ENCODE measurements at regions not wholly inside any gene's neighbourhood (a gene's known extent, or its start where the extent isn't known, plus 50 kb on each side); places are given as distances from the start of the nearest gene placed in this dataset.

DNA sequence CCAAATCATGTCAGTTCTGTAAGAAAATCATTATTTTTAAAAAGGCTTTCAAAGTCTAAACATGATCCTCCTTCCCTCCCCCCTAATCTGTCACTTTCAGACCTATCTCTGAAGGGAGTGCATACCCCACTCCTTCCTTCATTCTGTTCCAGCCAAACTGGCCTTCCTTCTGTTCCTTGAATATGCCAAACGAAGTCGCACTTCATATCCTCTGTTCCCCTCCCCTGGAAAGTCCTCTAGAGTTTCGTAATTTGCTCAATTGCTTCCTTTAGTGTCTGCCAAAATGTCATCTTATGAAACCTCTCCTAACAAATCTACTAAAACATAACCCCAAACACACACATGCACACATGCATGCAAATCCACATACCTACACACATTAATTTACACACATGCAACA, 69.5 kb upstream of the TUSC7 start:
- no peak for DNase-seq

DNA sequence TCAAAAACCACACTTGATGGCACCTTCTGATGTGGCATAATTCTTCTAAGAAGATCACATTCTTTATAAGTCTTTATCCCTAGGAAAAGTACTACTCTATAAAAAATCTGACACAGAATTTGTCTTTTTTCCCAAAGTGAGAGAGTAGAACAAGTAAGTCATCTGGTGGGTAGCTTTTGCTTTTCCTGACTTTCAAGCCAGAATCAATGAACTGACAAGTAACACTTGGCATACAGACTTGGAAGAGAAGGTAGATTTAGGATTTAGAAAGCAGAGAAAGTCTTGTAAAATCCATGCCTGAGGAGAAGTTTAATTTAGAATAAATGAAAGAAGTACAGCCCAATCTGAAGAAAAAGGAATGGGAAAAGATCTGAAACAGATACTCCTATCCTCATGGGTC, 66.6 kb upstream of the TUSC7 start:
- no peak for DNase-seq

DNA sequence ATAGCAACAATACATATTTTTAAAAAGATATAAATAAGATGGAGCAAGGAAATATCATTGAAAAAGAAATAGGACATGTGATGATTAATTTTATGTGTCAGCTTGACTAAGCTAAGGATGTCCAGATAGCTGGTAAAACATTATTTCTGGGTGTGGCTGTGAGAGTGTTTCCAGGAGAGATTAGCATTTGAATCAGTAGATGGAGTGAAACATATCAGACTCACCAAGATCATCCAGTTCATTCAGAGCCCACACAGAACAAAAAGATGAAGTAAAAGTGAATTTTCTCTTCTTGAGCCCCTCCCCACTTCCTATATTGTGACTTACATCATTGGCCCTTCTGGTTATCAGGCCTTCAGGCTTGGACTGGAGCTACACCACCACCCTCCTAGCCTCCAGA, 61.6 kb upstream of the TUSC7 start:
- no peak for DNase-seq
